ENCODE measurements at regions not wholly inside any gene's neighbourhood (a gene's known extent, or its start where the extent isn't known, plus 50 kb on each side); places are given as distances from the start of the nearest gene placed in this dataset.

GRCh38 chr4:176945334-176945733, 152.6 kb upstream of the VEGFC start:
- TF ChIP-seq CTCF (IDR thresholded peaks at IDR 0.05; ENCODE audit: control insufficient read depth, extremely low read depth, insufficient read depth): no peak
- no peak for DNase-seq (ENCODE audit: low read depth)
- no peak overlapping the region for H3K4me3 ChIP-seq (ENCODE audit: low read depth, low read length)

- TF ChIP-seq CTCF (IDR thresholded peaks at IDR 0.05; ENCODE audit: control insufficient read depth, extremely low read depth, insufficient read depth): no peak
- DNase-seq (ENCODE audit: low read depth): no peak
- no peak overlapping the region for H3K4me3 ChIP-seq (ENCODE audit: low read depth, low read length)
Measured at GRCh38 chr4:176949029-176949428, 156.3 kb upstream of the VEGFC start.

- DNase-seq (ENCODE audit: low read depth): no peak
- H3K4me3 ChIP-seq (ENCODE audit: low read depth, low read length): no peak overlapping the region
- TF ChIP-seq CTCF (IDR thresholded peaks at IDR 0.05; ENCODE audit: control insufficient read depth, extremely low read depth, insufficient read depth): no peak
Measured at GRCh38 chr4:176953021-176953420, 160.3 kb upstream of the VEGFC start.

- DNase-seq (ENCODE audit: low read depth): no peak
- TF ChIP-seq CTCF (IDR thresholded peaks at IDR 0.05; ENCODE audit: control insufficient read depth, extremely low read depth, insufficient read depth): no peak
- no peak overlapping the region for H3K4me3 ChIP-seq (ENCODE audit: low read depth, low read length)
Measured at GRCh38 chr4:176957353-176958118, 164.8 kb upstream of the VEGFC start.

GRCh38 chr4:176959980-176960379, 167.3 kb upstream of the VEGFC start:
- no peak for DNase-seq (ENCODE audit: low read depth)
- TF ChIP-seq CTCF (IDR thresholded peaks at IDR 0.05; ENCODE audit: control insufficient read depth, extremely low read depth, insufficient read depth): no peak
- no peak overlapping the region for H3K4me3 ChIP-seq (ENCODE audit: low read depth, low read length)

GRCh38 chr4:176963121-176963520, 170.4 kb upstream of the VEGFC start:
- H3K4me3 ChIP-seq (ENCODE audit: low read depth, low read length): no peak overlapping the region
- no peak for DNase-seq (ENCODE audit: low read depth)
- TF ChIP-seq CTCF (IDR thresholded peaks at IDR 0.05; ENCODE audit: control insufficient read depth, extremely low read depth, insufficient read depth): no peak
